Stimulated activated CD4-positive, alpha-beta T cell treated with anti-CD3 and anti-CD28 coated beads, Interleukin-1b, Interleukin-23, amount 100 ng/mL, for 24 hours (primary cell): ENCODE measurements at regions not wholly inside any gene's neighbourhood (a gene's known extent, or its start where the extent isn't known, plus 50 kb on each side); places are given as distances from the start of the nearest gene placed in this dataset.

Source experiments
- DNase-seq, 4 experiments: peaks; one replicate each; pipeline ENCODE4 v3.0.0-alpha.2; 2020; ENCODE audit warnings: low read depth in 4 of 4, low spot score in 1 of 4

DNA sequence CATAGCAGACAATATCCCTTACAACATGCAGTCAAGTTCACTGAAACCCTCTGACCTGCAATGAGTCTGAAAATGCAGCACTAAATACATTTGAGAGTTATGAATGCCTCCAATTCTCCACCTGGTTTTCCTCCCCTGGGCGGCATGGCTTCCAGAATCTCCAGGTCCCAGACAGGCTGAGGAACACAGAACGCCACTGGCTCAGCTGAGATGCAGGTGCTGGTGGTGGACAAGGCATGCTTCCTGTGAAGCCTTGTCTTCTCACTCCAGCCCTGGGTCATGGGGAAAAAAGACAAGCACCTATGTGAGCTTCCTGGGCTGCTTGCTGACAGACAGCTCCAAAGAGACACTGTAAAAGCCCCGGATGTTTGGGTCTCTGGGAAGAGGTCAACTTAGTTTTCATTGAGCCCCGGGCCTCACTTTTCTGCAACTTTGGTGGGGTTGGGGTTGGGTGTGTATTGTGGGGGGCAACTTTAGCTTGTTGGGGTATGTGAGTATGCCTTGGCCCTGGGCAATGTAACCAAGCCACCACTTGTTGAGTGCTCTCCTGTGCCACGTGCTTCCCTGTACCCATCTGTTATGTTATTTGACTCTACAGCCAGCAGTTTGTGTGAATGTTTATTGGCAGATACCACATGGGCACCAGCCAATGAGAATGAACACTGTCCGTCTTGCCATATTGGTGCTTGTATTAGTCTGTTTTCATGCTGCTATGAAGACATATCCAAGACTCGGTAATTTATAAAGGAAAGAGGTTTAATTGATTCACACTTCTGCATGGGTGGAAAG lies 127.8 kb downstream of the EMX2 start:
- DNase-seq, result no peak

DNA sequence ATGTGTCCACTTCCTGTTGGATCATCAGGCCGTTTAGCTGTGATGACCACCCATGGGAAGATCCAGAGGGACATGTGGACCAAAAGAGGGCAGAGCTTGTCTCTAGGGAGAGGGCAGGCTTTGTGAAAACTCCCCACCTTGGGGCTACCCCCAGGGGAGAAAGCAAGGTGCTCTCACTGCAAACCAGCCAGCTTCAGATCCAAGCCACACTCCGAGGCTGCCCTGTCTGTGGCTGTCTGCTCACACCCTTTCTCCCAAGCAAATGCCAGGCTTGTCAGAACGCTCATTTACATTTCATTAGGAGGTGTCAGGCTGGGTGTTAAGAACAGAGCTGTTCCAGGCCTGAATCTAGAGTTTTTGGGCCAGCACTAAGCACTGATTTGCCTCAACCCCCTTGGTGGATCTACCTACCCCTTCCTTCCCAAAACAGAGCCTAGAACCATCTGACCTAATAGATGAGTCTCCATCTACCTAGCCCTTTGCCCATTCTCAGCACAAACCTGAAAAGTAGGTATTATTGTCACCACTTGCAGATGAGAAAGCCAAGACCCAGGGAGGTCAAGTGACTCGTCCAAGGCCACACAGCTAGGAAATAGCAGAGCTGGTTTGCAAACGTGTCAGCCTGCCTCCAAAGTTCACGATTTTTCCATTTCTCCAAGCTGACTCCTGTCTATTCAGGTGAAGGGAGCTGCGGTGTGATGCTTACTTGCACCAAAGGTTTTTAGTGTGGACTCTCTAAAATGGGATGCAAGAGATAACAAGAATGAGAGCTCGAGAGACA lies 130.9 kb downstream of the EMX2 start:
- DNase-seq, result no peak

DNA sequence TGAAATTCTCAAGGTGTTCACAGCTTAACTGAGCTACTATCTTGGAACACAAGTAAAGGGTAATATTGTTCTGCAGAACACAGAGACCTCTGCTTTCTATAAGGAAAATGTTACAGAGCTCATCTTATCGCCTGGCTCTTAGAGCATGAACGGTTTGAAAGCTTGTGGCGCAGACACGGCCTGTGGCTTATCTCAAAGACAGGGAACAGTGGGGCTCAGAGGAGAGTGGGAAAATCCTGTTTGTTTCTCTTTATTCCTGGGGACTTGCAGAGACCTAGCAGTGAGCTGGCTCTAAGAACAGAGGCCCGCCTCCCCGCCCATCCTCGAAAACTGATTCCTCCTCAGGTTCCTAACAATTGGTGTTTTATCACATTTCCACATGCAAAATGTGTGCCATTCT lies 131.7 kb downstream of the EMX2 start:
- DNase-seq, result no peak

DNA sequence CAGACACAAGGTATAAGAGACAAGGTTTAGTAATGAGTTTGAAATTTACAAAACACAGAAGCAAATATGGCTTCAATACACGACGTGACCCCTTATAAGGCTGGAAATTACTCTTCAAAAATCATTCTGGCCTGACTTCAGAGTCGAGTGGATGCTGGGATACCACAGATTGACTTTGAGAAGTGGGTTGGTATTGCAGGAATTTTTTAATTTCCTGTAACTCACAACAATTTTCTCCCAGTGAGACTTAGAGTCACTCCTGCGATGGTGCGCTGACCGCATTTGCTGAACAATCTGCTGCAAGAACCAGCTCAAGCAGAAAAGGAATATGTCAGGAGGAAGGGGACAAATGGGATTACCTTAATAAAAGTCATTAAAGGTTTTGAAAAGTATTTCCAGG lies 132.1 kb downstream of the EMX2 start:
- no peak for DNase-seq

DNA sequence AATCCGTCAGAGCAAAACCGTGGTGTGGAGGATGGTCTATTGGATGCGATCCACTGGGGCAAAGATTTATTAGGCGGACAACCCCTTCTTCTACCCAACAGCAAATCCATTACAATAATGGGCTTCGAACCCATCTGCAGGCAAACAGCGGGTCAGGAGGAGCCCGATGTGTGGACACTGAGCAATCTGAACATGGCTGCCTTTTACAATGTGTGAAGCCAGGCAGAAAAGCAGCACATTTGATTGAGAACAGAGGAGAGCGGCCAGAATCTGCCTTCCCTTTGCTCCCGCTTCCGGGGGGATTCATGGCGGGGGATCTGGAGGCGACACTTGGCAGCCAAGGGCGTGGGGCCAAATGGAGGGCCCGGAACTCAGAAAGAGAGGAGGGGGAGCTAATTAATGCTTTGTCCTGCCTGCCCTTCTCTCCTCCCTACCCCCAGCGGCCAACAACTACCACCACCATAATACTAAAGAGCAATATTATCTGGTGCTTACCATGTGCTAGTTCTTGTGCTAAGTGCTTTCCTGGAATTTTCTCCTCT lies 133.0 kb downstream of the EMX2 start:
- DNase-seq, result no peak

DNA sequence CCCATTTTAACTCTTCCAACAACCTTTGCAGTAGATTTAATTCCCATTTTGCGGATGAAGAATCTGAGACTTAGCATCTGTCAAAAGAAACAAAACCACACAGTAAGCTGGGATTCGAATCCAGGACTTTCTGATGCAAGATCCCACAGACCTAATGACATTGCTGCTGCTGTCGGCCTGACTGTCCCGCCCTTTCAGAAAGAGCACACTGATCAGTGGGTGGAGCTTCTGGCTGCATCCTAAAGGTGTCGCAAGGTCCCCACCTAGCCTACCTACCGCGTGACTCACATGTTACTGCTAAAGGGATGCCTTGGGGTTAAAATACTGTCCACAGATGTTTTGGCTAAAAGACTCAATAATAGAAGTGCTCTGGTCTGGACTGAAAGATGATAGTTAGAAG lies 134.7 kb downstream of the EMX2 start:
- DNase-seq, result no peak

DNA sequence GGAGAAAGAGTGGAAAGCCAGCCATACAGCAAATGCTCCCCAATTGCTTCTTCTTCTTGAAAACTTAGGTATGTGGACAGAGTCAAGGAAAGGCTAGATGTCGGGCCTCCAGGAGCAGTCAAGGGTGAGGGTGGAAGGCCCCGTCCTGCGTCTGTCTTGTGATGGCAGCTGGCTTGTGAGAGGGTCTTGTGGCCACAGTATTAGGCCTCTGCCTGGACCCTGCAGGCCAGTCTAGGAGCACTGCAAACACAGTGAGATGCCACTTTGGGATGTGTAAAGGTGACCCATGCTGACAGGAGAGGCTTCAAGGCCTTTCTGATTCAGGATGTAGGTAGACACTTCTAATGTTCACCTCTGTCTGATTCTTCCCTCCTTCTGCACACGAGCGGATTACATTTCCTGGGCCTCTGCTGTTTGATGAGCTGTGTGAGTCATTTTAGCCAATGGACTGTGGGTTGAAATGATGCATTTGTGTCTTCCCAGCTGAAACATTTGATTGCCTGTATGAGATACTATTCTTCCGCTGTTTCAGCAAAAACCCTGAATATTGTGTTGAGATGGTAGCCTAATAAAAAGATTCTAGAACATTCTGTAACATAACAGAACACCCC lies 135.4 kb downstream of the EMX2 start:
- no peak for DNase-seq

DNA sequence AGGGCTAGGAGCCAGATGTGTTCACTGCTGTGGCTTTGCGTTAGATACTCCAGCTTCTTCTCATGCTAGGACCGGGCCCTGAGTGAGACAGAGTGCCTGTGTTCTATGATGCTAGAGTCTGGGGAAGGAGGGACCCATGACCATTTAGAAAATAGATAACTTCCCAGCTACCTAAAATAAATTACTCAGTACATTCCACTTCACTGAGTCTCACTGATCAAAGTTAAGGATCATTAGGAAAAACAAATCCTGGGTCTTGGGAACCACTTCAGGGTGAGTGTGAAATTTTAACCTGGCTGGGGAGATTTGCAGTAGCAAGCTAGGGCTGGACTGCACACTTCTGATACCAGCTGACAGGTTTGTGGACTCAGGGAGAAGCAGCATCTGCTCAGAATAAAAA lies 138.1 kb downstream of the EMX2 start:
- DNase-seq, result no peak

DNA sequence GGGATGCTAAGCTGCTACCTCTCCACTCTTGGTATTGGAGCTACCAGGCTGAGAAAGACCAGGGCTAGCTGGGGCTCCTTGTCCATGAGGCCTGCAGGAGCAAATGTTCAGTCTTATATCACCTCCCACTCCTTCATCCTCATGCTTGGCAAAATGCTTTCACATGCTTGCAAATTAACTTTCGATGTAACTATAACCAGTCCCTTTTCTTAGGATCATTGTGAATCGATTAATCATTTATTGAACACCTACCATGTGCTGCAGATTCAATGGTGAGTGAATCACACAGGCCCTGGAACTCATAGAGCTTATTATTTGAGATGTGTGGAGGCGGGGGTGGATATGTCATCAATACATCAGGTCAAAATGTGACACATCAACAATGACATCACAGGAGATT lies 138.6 kb downstream of the EMX2 start:
- no peak for DNase-seq

DNA sequence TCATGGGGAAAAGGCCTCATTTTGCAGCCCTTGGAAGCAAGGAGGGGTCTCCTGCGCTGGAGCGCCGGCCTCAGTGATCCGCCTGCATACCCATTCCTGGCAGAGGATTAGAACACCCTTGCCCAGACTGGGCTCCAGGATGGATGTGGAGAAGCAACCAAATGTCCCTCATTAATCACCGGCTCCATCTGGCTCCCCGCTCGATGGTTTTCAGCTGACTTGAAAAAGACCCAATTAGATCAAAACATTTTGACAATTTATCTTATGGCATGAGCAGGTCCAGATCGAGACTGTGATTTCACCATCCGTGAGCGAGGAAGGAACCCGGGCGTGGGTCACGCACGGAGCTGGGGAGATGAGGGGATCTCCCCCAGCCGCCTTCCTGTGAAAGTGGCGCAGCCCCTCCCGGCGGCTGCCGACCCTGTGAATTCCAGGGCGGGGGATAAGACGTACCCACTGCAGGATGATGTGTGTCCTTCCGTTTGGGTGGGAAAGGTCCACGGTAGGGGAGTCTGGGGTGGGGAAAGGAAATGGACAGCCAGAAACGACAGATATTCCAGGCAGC lies 141.6 kb downstream of the EMX2 start:
- no peak for DNase-seq

DNA sequence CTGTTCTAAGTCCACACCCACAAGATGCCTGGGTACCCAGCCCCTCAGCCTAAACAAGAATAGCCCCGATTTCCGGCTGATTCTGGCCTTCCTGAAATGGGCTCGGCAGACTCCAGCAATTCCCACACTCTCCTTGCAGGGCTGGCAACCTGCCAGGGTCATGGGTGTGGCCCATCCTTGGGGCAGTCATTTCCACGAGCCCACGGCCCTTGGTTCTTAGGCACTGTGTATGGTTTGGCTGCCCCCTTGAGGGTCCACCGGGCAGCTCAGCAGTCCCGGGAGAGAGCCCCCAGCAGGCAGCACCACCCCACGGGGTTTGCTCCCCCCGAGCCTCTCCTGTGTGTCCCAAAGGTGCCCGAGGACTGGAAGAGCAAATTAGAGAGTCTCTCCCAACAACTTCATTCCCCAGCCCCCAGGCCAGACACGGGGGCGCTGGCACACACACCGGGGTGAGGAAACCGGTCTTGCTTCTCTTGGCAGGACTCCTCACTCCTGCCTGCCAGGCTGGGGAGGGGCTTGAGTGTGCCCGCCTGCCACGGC lies 142.2 kb downstream of the EMX2 start:
- no peak for DNase-seq

DNA sequence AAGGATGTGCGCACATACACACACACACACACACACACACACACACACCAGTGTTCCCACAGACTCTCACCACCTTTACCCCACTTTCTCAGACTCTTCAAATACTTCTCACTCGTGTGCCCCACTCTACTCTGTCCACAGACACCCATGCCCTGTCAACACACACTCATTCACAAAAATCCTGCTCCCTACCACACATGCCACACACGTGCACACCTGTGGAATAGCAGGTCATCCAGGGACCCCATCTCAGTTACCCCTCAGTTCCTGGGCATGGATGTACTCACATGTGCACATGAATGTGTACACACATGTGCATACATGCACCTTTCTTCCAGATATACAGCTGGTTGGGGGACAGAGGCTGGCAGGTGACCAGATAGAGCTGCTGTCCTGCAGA lies 142.9 kb downstream of the EMX2 start:
- DNase-seq, result no peak

DNA sequence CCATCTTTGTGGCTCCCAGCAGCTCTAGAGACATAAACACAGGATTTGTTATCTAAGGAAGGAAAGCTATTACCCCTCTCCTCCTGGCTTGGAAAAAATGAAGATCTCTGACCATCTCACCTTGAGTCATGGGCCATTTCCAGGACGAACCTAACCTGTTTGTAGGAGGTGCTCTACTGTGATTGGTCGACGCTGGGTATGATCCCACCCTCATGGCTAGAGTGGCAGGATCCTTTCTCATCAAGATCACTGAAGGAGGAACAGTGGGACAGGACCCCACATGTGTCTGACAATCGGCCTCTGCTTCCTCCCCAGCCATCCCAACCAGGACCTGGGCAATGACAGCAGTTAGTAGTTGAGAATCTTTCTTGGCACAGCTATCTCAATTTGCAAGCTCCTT lies 144.1 kb downstream of the EMX2 start:
- DNase-seq, result no peak

DNA sequence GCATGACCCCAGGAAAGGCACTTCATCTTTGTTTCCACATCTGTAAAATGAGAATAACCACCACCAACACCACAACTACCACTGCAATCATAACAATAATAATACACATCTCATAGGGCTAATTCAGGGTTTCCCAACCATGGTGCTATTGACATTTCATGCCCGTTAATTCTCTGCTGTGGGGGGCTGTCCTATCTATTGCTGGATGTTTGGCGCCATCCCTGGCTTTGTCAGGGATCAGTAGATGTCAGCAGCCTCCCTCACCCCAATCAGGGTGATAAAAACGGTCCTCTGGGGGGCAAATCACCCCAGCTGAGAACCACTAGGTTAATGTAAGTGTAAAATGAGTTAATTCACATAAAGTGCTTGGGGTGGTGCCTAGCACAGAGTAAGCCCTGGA lies 145.8 kb downstream of the EMX2 start:
- no peak for DNase-seq

DNA sequence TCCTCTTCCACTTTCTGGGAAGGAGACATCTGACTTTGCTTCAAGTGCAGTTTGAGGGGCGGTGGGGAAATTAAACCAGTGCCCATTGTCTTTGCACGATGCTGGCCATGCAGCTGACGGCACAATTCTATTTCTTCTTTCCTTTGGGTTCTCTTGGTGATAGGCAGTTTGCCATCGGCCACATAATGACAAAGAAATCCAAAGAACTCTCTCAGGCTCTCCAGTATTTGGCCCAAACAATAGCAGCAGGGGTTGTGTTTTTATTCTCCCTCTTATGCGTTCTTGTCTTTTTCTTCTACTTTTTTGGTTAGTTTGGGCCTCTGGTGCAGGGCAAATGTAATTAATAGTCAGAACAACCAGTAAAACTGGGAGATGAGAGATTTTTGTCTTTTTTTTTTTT lies 147.0 kb downstream of the EMX2 start:
- no peak for DNase-seq

DNA sequence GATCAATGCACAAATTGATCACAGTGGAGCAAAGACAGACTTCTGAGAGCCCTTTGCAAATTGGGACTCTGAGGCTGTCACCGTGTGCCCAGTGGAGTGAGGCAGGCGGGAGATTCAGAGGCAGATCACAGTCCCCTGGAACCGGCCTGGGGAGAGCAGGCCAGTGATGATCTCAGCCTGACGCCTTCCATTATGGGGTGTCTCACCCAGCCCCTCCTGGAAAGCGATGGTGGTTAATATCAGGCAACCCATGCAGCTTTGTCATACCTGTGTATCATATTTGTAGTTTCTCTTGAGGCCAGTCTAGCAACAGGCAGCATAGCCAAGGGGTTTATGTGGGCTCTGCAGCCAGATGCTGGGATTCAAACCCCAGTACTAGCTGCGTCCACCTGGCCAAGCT lies 147.8 kb downstream of the EMX2 start:
- no peak for DNase-seq

DNA sequence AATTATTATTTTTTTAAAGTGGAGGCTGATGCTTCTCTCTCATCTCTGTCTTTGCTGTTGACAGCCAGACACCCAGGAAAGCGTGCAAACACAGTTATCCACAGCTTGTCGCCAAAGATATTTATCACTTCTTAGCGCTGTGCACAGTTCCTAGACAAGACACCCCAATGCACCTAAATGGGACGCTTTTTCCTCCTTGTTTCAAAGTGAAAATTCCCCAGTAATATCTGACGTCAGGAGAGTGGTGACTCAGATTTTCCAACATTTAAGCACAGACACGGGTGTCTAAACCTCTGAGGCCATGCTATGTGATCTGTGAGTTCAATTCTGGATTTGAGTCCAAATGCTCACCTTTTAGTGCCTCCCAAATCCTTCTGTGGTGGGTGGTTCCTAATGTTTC lies 151.6 kb downstream of the EMX2 start:
- no peak for DNase-seq

DNA sequence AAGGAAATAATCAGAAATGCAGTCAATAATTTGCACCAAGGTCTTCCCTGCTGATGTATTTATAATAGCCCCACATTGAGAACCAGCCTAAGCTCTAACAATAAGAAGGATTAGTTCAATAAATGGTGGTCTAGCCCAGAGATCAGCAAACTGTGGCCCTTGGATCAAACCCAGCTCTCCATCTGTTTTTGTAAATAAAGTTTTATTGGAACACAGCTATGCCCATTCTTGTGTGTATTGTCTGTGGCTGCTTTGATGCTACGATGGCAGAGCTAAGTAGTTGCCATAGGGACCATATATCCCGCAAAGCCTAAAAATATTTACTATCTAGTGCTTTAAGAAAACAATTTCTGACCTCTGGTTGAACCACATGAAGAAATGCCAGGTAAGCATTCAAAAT lies 154.9 kb downstream of the EMX2 start:
- no peak for DNase-seq

DNA sequence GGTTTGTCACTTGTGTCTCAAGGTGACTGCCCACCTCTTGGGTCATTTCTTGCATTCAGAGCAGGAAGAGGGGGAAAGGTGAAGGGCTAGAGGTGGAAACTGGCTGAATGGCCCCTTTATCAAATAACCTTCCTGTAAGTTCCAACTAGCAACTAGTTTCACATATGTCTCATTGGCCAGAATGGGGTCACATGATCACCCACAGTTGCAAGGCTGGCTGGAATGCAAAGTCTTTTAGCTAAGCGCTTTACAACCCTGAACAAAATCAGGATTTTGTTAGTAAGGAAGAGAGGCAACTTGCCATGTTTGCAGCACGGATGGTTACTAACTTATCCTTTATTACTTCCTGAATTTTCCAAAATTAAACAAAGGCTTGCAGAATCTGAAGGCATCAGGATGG lies 156.3 kb downstream of the EMX2 start:
- no peak for DNase-seq

DNA sequence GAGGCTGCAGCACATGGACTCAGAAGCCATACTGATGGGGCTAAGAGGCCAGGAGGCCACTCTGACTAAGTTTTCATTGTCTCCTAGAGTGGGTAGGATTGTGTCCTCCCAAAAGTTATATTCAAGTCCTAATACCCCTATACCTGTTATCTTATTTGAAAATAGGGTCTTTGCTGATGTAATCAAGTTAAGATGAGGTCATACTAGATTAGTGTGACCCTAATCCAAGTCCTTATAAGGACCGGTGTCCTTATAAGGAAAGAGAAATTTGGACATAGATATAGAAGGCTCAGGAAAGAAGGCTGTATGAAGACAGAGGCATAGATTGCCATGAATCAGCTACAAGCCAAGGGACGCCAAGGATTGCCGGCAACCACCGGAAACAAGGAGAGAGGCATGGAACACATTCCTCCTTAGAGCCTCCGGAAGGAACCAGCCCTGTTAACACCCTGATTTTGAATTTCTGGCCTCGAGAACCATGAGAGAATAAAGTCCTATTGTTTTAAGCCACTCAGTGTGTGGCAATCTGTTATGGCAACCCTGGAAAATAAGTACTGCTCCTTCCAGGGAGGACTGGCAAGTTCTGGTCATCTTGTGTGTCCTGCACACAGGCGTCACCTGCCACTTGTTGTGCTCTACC lies 157.0 kb downstream of the EMX2 start:
- DNase-seq, result no peak

DNA sequence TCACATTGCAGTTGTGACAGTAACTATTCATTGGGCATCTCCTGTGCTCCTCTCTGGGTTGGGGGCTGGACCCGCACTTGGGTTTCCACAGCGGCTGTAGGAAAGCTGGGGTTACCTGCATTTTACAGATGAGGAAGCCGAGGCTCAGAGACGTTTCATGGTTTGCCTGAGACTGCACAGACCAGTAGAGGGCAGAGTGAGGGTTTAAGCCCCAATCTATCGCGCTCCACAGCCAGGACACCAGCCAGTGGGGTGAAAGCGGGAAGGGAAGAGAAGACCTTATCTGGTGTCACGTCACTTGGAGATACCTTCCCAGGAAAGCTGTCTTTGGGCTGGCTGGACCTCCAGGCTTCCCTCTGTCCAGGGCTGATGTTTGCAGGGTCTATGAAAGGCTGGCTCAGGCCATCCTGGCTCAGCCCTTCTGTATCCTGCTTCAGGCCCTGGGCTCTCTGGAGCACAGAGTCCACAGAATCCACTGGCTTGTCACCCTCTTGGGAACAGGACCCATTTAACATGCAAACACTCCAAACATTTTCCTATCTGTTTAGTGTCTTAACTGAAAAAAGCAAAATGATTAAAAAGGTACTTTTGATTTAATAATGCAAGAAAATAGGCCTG lies 167.7 kb downstream of the EMX2 start:
- no peak for DNase-seq
